ENCODE measurements at regions not wholly inside any gene's neighbourhood (a gene's known extent, or its start where the extent isn't known, plus 50 kb on each side); places are given as distances from the start of the nearest gene placed in this dataset.

GRCh38 chr7:67610897-67611296 lies 614.3 kb downstream of the TYW1 start:
- no peaks in the 10 kb centered on the region for H3K36me3 ChIP-seq (ENCODE audit: control insufficient read depth in 2 of 3, insufficient read depth in 3 of 3, low read length in 3 of 3)
- no peak overlapping the region for H3K4me3 ChIP-seq (ENCODE audit: low read length in 3 of 3)
- no peak for DNase-seq
- H3K27me3 ChIP-seq (ENCODE audit: control insufficient read depth, insufficient read depth, low read length): no peaks in the 10 kb centered on the region
- no peaks in the 10 kb centered on the region for H3K4me1 ChIP-seq (ENCODE audit: control insufficient read depth in 2 of 3, insufficient read depth in 2 of 3, low read depth in 1 of 3, low read length in 3 of 3)
- no peak overlapping the region for H3K27ac ChIP-seq (ENCODE audit: low read depth in 2 of 2, low read length in 2 of 2)
- intact Hi-C loops (cut with DNase I): no loop called here
- H3K9ac ChIP-seq (ENCODE audit: low read length in 3 of 3): no peak overlapping the region
- peaks cover 0 to 8% (median 0%) of the 10 kb centered on the region in 3 donors for H3K9me3 ChIP-seq (ENCODE audit: control insufficient read depth in 2 of 3, insufficient read depth in 1 of 3, low read length in 3 of 3)
- no peak for FAIRE-seq
- TF ChIP-seq CTCF (IDR thresholded peaks at IDR 0.05; ENCODE audit: borderline replicate concordance, extremely low read depth, insufficient read depth): no peak

- Histone ChIP-seq H3K36me3 (ENCODE audit: control insufficient read depth in 2 of 3, insufficient read depth in 3 of 3, low read length in 3 of 3) (no peaks in the 10 kb centered on the region), H3K9ac (ENCODE audit: low read length in 3 of 3) (no peak overlapping the region), H3K27ac (ENCODE audit: low read depth in 2 of 2, low read length in 2 of 2) (no peak overlapping the region), H3K9me3 (ENCODE audit: control insufficient read depth in 2 of 3, insufficient read depth in 1 of 3, low read length in 3 of 3) (peaks cover 0 to 8% (median 0%) of the 10 kb centered on the region in 3 donors), H3K4me3 (ENCODE audit: low read length in 3 of 3) (no peak overlapping the region), H3K4me1 (ENCODE audit: control insufficient read depth in 2 of 3, insufficient read depth in 2 of 3, low read depth in 1 of 3, low read length in 3 of 3) (no peaks in the 10 kb centered on the region), H3K27me3 (ENCODE audit: control insufficient read depth, insufficient read depth, low read length) (no peaks in the 10 kb centered on the region)
- no peak for TF ChIP-seq CTCF (IDR thresholded peaks at IDR 0.05; ENCODE audit: borderline replicate concordance, extremely low read depth, insufficient read depth)
- intact Hi-C loops (cut with DNase I): no loop called here
- no peak for FAIRE-seq
- DNase-seq: no peak
Observed at GRCh38 chr7:67614843-67615242, 618.2 kb downstream of the TYW1 start.

GRCh38 chr7:67616517-67616916 lies 619.9 kb downstream of the TYW1 start:
- H3K4me1 ChIP-seq (ENCODE audit: control insufficient read depth in 2 of 3, insufficient read depth in 2 of 3, low read depth in 1 of 3, low read length in 3 of 3): no peaks in the 10 kb centered on the region
- intact Hi-C loops (cut with DNase I): no loop called here
- H3K36me3 ChIP-seq (ENCODE audit: control insufficient read depth in 2 of 3, insufficient read depth in 3 of 3, low read length in 3 of 3): no peaks in the 10 kb centered on the region
- no peaks in the 10 kb centered on the region for H3K27me3 ChIP-seq (ENCODE audit: control insufficient read depth, insufficient read depth, low read length)
- H3K27ac ChIP-seq (ENCODE audit: low read depth in 2 of 2, low read length in 2 of 2): no peak overlapping the region
- H3K9ac ChIP-seq (ENCODE audit: low read length in 3 of 3): no peak overlapping the region
- no peak for DNase-seq
- TF ChIP-seq CTCF (IDR thresholded peaks at IDR 0.05; ENCODE audit: borderline replicate concordance, extremely low read depth, insufficient read depth): no peak
- FAIRE-seq: no peak
- peaks cover 0 to 8% (median 0%) of the 10 kb centered on the region in 3 donors for H3K9me3 ChIP-seq (ENCODE audit: control insufficient read depth in 2 of 3, insufficient read depth in 1 of 3, low read length in 3 of 3)
- no peak overlapping the region for H3K4me3 ChIP-seq (ENCODE audit: low read length in 3 of 3)

- FAIRE-seq: no peak
- H3K27ac ChIP-seq (ENCODE audit: low read depth in 2 of 2, low read length in 2 of 2): no peak overlapping the region
- H3K9ac ChIP-seq (ENCODE audit: low read length in 3 of 3): no peak overlapping the region
- no peak for DNase-seq
- H3K9me3 ChIP-seq (ENCODE audit: control insufficient read depth in 2 of 3, insufficient read depth in 1 of 3, low read length in 3 of 3): no peaks in the 10 kb centered on the region
- no peaks in the 10 kb centered on the region for H3K27me3 ChIP-seq (ENCODE audit: control insufficient read depth, insufficient read depth, low read length)
- H3K36me3 ChIP-seq (ENCODE audit: control insufficient read depth in 2 of 3, insufficient read depth in 3 of 3, low read length in 3 of 3): no peaks in the 10 kb centered on the region
- H3K4me1 ChIP-seq (ENCODE audit: control insufficient read depth in 2 of 3, insufficient read depth in 2 of 3, low read depth in 1 of 3, low read length in 3 of 3): no peaks in the 10 kb centered on the region
- H3K4me3 ChIP-seq (ENCODE audit: low read length in 3 of 3): no peak overlapping the region
- intact Hi-C loops (cut with DNase I): no loop called here
- TF ChIP-seq CTCF (IDR thresholded peaks at IDR 0.05; ENCODE audit: borderline replicate concordance, extremely low read depth, insufficient read depth): no peak
Observed at GRCh38 chr7:67618556-67619162, 622.0 kb downstream of the TYW1 start.

Data from kidney (tissue), 13 donors.